Ovary (tissue), 3 donors: ENCODE measurements at regions not wholly inside any gene's neighbourhood (a gene's known extent, or its start where the extent isn't known, plus 50 kb on each side); places are given as distances from the start of the nearest gene placed in this dataset.

Source experiments
- CTCF ChIP-seq, 3 donors: fragments of 450-650 bp in 2 of 3; fragments of 200-600 bp in 1 of 3; IDR thresholded peaks; one replicate each; pipeline versions ENCODE4 v1.5.1 to v1.8.0; 2016 to 2022; ENCODE audit warnings: antibody characterized with exemption in 3 of 3, mild to moderate bottlenecking in 1 of 3
- POLR2A ChIP-seq: fragments of 450-650 bp; IDR thresholded peaks from one replicate; pipeline ENCODE4 v1.6.1; 2017; ENCODE audit warnings: antibody characterized with exemption, mild to moderate bottlenecking, moderate library complexity
- donor health status: DM: no; HTN: no; CAD: no.

GRCh38 chr4:182143086-182143821 lies 99.9 kb upstream of the TENM3 start:
- TF ChIP-seq CTCF (IDR thresholded peaks at IDR 0.05) (no peak), POLR2A (no peak)
